Activated CD8-positive, alpha-beta memory T cell treated with anti-CD3 and anti-CD28 coated beads for 1 hour (primary cell): ENCODE measurements at regions not wholly inside any gene's neighbourhood (a gene's known extent, or its start where the extent isn't known, plus 50 kb on each side); places are given as distances from the start of the nearest gene placed in this dataset.

Source experiments
- DNase-seq, 2 donors: peaks; one replicate each; pipeline ENCODE4 v3.0.0-alpha.2; 2020; ENCODE audit warnings: low read depth in 1 of 2; ENCODE audit errors: extremely low read depth in 1 of 2

GRCh38 chr2:173761603-173762119, 203.5 kb downstream of the SP3 start:
- no peak for DNase-seq

- no peak for DNase-seq
Observed at GRCh38 chr2:173762221-173762620, 203.0 kb downstream of the SP3 start.

GRCh38 chr2:173762864-173763263, 202.3 kb downstream of the SP3 start:
- DNase-seq, result no peak

GRCh38 chr2:173763641-173764040, 201.5 kb downstream of the SP3 start:
- no peak for DNase-seq

GRCh38 chr2:173764094-173764493, 201.1 kb downstream of the SP3 start:
- no peak for DNase-seq

- no peak for DNase-seq
Observed at GRCh38 chr2:173766537-173767289, 198.5 kb downstream of the SP3 start.

- no peak for DNase-seq
Observed at GRCh38 chr2:173770947-173771678, 194.1 kb downstream of the SP3 start.

- DNase-seq, result no peak
Observed at GRCh38 chr2:173772205-173772604, 193.0 kb downstream of the SP3 start.

GRCh38 chr2:173773076-173773475, 192.1 kb downstream of the SP3 start:
- no peak for DNase-seq

- no peak for DNase-seq
Observed at GRCh38 chr2:173775440-173775839, 189.7 kb downstream of the SP3 start.

GRCh38 chr2:173782681-173783080, 182.5 kb downstream of the SP3 start:
- no peak for DNase-seq

- DNase-seq, result no peak
Observed at GRCh38 chr2:173783382-173783781, 181.8 kb downstream of the SP3 start.

- DNase-seq, result no peak
Observed at GRCh38 chr2:173785813-173786212, 179.4 kb downstream of the SP3 start.

- no peak for DNase-seq
Observed at GRCh38 chr2:173791502-173791901, 173.7 kb downstream of the SP3 start.

- DNase-seq, result no peak
Observed at GRCh38 chr2:173792166-173792565, 173.0 kb downstream of the SP3 start.

GRCh38 chr2:173792741-173793140, 172.4 kb downstream of the SP3 start:
- DNase-seq, result no peak

- no peak for DNase-seq
Observed at GRCh38 chr2:173793709-173794565, 171.2 kb downstream of the SP3 start.

GRCh38 chr2:173797586-173798263, 167.4 kb downstream of the SP3 start:
- no peak for DNase-seq

GRCh38 chr2:173802518-173802917, 162.7 kb downstream of the SP3 start:
- no peak for DNase-seq

- no peak for DNase-seq
Observed at GRCh38 chr2:173803449-173803848, 161.7 kb downstream of the SP3 start.

- no peak for DNase-seq
Observed at GRCh38 chr2:173806761-173807160, 158.4 kb downstream of the SP3 start.
